ENCODE measurements at regions not wholly inside any gene's neighbourhood (a gene's known extent, or its start where the extent isn't known, plus 50 kb on each side); places are given as distances from the start of the nearest gene placed in this dataset.

GRCh38 chr12:115588131-115588530, 689.4 kb downstream of the MED13L start:
- no peak overlapping the region for H3K4me3 ChIP-seq (ENCODE audit: low read depth, low read length)
- TF ChIP-seq, protein P1, sequence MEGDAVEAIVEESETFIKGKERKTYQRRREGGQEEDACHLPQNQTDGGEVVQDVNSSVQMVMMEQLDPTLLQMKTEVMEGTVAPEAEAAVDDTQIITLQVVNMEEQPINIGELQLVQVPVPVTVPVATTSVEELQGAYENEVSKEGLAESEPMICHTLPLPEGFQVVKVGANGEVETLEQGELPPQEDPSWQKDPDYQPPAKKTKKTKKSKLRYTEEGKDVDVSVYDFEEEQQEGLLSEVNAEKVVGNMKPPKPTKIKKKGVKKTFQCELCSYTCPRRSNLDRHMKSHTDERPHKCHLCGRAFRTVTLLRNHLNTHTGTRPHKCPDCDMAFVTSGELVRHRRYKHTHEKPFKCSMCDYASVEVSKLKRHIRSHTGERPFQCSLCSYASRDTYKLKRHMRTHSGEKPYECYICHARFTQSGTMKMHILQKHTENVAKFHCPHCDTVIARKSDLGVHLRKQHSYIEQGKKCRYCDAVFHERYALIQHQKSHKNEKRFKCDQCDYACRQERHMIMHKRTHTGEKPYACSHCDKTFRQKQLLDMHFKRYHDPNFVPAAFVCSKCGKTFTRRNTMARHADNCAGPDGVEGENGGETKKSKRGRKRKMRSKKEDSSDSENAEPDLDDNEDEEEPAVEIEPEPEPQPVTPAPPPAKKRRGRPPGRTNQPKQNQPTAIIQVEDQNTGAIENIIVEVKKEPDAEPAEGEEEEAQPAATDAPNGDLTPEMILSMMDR (IDR thresholded peaks at IDR 0.05; ENCODE audit: low read depth, low read length) = no peak
- no peak for DNase-seq (ENCODE audit: low read depth, low spot score)
- in situ Hi-C loops (cut with HindIII; ENCODE audit: low sequenced_read_pairs) = no loop called here

GRCh38 chr12:115584156-115584555, 693.3 kb downstream of the MED13L start:
- in situ Hi-C loops (cut with HindIII; ENCODE audit: low sequenced_read_pairs) = no loop called here
- no peak overlapping the region for H3K4me3 ChIP-seq (ENCODE audit: low read depth, low read length)
- DNase-seq (ENCODE audit: low read depth, low spot score) = no peak
- TF ChIP-seq, protein P1 (IDR thresholded peaks at IDR 0.05; ENCODE audit: low read depth, low read length) = no peak

DNA sequence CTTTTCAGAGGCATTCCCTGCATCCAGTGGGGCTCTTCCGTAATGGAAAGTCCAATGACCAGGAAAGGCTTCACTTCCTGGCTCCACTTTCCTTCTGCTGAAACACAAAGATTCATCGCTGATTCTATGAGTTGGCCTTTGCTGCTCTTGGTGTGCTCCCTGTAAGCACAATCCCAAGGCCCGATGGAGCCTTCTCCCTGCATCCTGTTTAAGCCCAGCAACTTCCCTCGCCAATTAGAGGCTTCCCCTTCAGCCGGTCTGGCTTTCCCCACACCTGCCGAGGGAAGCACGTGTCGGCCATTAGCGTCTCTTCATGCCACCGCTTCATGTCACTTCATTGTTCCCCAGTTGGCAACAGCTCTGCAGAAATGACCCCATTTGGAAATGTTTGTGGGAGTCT, 693.9 kb downstream of the MED13L start:
- no peak for DNase-seq (ENCODE audit: low read depth, low spot score)
- in situ Hi-C loops (cut with HindIII; ENCODE audit: low sequenced_read_pairs) = no loop called here
- TF ChIP-seq, protein P1 (IDR thresholded peaks at IDR 0.05; ENCODE audit: low read depth, low read length) = no peak
- H3K4me3 ChIP-seq (ENCODE audit: low read depth, low read length) = no peak overlapping the region

- no peak overlapping the region for H3K4me3 ChIP-seq (ENCODE audit: low read depth, low read length)
- in situ Hi-C loops (cut with HindIII; ENCODE audit: low sequenced_read_pairs) = no loop called here
- TF ChIP-seq, protein P1 (IDR thresholded peaks at IDR 0.05; ENCODE audit: low read depth, low read length) = no peak
- DNase-seq (ENCODE audit: low read depth, low spot score) = no peak
Measured at GRCh38 chr12:115577401-115577800, 700.1 kb downstream of the MED13L start.

- DNase-seq (ENCODE audit: low read depth, low spot score) = no peak
- in situ Hi-C loops (cut with HindIII; ENCODE audit: low sequenced_read_pairs) = no loop called here
- no peak overlapping the region for H3K4me3 ChIP-seq (ENCODE audit: low read depth, low read length)
- TF ChIP-seq, protein P1 (IDR thresholded peaks at IDR 0.05; ENCODE audit: low read depth, low read length) = no peak
Measured at GRCh38 chr12:115574826-115575225, 702.7 kb downstream of the MED13L start.

DNA sequence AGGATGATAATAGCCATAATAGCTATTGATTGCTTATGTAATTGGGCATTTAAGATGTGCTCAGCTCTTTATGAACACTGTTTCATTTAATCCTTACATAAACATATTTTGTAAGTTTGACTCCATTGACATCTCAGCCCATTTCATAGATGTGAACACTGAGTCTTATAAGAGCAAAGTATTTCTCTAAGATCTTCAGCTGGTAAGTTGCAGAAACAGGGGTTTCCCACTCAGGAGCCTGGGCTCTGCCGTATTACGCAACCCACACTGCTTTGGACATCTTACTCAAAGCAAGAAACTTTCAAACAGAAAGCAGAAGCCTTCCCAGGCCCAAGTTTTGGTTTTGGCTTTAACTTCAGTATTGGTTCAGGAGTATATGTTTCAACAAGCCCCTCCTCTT, 705.1 kb downstream of the MED13L start:
- TF ChIP-seq, protein P1 (IDR thresholded peaks at IDR 0.05; ENCODE audit: low read depth, low read length) = no peak
- in situ Hi-C loops (cut with HindIII; ENCODE audit: low sequenced_read_pairs) = no loop called here
- no peak overlapping the region for H3K4me3 ChIP-seq (ENCODE audit: low read depth, low read length)
- no peak for DNase-seq (ENCODE audit: low read depth, low spot score)

DNA sequence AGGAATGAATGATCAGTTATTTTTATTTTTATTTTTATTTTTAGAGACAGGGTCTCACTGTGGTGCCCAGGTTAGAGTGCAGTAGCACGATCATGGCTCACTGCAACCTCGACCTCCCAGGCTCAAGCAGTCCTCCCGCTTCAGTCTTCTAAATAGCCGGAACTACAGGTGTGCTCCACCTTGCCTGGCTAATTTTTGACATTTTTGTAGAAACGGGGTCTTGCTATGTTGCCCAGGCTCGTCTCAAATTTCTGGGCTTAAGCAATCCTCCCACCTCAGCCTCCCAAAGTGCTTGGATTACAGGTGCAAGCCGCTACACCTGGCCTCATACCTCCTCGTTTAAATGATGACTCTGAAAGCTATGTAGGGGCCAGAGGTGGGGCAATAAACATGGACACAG, 706.0 kb downstream of the MED13L start:
- no peak for DNase-seq (ENCODE audit: low read depth, low spot score)
- in situ Hi-C loops (cut with HindIII; ENCODE audit: low sequenced_read_pairs) = no loop called here
- no peak overlapping the region for H3K4me3 ChIP-seq (ENCODE audit: low read depth, low read length)
- TF ChIP-seq, protein P1 (IDR thresholded peaks at IDR 0.05; ENCODE audit: low read depth, low read length) = no peak

Data from astrocyte of the spinal cord (primary cell).